ENCODE measurements at regions not wholly inside any gene's neighbourhood (a gene's known extent, or its start where the extent isn't known, plus 50 kb on each side); places are given as distances from the start of the nearest gene placed in this dataset.

GRCh38 chr12:88946372-88946997, 366.2 kb upstream of the KITLG start:
- TF ChIP-seq CTCF (IDR thresholded peaks at IDR 0.05) (no peak), POLR2A (IDR thresholded peaks at IDR 0.05) (no peak)

Data from lower leg skin (tissue), 3 donors.